ENCODE measurements at regions not wholly inside any gene's neighbourhood (a gene's known extent, or its start where the extent isn't known, plus 50 kb on each side); places are given as distances from the start of the nearest gene placed in this dataset.
A peak's percentile ranks its signal among the peaks of the same experiment; 100 is the strongest.

DNA sequence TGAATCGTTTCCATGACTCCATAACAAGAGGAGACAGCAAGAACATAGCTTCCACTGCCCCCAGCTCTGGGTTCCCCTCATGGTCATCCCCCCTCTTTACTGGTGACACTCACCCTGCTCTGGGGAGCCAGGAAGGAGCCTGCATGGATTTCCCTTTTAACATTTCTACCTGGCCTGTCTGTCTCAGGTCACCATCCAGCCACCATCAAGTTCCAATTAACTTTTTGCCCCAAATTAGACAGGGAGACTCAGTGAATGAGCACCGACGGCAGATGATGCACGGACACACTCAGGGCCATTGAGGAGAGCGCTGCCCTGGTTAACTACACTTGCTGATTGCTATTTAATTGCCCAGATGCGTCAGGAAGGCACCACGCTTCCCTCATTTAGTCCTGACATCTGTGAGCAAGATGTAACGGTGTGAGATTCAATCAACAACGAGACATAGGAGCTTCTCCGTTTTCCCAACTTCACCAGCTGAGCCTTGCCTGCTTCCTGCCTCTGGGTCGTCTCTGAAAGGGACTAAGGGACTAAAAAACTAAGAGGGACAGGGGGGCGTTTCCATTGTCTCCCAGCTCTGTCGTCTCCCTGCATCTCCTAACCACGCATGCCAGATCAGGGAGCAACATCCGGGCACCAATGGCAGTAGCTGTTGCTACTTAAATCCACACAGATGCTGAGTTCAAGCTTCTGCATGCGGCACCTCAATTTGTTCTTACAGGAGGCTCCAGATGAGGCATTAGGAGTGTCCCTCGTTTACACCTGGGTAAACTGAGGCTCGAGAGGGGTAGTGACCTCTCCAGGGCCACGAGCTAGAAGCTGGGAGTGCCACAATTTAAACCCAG lies 426.7 kb downstream of the NPHP4 start:
- intact Hi-C loops (cut with DNase I) = no loop called here
- peak in 1 of 10 donors; percentile 35 for DNase-seq

DNA sequence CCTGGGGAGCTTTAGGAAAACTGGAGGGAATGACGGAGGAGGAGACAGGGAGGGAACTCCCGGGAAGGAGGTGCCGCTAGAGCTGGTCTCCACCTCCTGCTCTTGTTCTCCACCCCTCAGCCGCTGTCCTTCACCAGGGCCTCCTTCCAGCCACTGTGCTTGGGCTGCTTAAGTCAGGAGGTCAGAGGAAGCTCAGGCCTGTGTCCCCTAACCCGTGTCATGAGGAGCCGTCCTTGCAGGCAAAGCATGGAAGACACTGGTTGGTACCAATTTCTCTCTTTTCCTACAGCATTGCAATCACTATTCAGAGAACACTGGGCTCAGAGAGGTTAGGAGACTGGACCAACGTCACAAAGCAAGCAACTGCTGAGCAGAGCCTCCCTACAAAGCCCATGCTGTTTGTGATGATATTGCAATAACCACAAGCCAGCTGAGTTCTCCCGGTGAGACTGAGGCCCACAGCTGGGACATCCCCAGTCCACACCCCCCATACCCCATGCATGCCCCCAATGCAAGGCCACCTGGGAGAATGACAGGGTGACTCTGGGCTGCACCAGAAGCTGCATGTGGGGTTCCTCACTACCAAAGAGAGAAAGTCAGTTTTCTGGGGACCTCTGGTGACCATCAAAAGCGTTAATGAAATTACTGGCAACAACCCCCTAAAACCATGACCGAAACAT lies 427.5 kb downstream of the NPHP4 start:
- DNase-seq = peak in 1 of 10 donors; percentile 27
- intact Hi-C loops (cut with DNase I) = no loop called here

DNA sequence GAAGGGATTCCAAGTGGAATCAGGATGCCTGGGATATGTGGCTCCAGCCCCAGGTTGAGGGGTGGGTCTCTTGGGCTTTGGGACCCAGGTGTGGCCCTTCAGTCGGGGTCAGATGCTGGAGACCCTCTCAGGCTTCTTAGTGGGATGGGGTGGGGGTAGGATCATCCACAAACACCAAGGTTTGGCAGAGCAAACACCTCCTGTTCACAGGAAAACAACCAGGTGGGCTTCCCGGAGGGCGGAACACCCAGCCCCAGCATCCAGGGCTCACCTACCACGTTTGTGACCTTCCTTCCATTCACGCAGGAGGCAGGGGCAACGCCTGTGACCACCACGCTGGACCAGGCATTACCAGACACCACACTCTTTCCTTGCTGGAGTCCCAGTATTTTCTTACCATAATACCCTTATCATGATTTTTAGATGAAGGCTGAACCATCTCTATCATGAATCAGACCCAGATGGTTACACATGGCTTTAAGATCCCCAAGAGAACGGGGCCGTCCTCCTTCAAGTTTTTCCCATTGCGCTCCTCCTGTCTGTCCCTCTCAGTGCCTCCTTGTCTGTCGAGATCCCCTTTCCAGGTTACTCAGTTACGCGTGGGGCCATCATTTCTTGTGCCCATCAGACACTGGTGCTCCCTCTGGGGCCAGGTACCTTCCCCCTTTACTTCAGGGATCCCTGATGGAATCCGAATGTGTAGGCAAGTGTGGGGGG lies 428.2 kb downstream of the NPHP4 start:
- intact Hi-C loops (cut with DNase I) = no loop called here
- peak in 1 of 10 donors; percentile 34 for DNase-seq

DNA sequence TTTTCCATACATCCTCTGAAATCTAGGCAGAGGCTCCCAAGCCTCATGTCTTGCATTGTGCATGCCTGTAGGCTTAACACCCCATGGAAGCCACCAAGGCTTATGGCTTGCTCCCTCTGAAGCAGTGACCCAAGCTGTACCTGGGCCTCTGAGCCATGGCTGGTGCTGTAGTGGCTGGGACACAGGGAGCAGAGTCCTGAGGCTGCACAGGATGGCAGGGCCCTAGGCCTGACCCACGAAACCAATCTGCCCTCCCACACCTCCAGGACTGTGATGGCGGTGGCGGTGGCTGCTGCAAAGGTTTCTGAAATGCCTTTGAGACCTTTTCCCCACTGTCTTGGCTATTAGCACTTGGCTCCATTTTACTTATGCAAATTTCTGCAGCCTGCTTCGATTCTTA lies 429.5 kb downstream of the NPHP4 start:
- intact Hi-C loops (cut with DNase I) = no loop called here
- DNase-seq = peak in 1 of 10 donors; percentile 38

DNA sequence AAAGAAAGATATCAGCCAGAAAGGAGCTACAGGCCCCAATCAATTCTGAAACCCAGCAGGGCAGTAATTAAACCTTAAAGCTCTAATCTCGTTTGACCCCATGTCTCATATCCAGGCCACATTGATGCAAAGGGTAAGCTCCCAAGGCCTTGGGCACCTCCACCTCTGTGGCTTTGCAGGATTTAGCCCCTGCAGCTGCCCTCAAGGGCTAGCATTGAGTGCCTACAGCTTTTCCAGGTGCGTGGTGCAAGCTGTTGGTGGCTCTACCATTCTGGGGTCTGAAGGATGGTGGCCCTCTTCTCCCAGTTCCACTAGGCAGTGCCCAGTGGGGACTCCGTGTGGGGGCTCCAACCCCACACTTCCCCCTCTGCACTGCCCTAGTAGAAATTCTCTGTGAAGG lies 429.9 kb downstream of the NPHP4 start:
- DNase-seq = peak in 1 of 10 donors; percentile 43
- intact Hi-C loops (cut with DNase I) = no loop called here

DNA sequence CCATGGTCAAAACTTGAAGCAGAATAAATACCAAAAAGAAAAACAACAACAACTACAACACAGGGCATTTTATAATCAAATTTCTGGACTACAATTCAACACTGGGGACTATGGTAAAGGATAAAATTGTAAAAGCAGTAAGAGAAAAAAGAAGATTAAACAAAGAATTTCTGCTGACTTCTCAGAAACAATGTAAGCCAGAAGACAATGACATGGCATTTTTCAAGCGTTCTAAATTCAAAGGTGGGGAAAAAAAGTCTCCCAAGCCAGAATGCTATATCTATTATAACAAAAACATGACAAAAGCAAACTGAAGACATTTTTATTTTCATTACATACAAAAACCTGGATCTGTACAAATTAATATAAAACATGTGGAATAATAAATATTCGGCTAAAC lies 433.1 kb downstream of the NPHP4 start:
- intact Hi-C loops (cut with DNase I) = no loop called here
- no peak for DNase-seq

DNA sequence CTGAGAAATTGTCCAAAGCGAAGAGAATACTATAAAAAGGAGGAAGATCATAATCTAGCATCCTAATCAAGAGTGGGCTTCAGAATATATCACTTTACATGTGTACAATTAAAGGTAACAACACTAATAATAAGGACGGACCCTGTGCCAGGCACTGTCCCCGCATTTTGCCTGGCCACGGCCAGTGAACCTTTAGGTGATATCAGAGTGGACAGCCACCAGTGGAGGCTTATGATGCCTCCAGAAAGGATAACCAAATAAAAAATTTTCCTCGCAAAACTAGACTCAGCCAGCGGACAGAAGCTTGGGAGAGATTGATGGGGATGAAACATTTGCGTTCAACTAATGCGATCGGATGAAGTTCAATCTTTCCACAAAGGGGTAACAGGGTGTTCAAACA lies 436.4 kb downstream of the NPHP4 start:
- DNase-seq = no peak
- intact Hi-C loops (cut with DNase I) = no loop called here

DNA sequence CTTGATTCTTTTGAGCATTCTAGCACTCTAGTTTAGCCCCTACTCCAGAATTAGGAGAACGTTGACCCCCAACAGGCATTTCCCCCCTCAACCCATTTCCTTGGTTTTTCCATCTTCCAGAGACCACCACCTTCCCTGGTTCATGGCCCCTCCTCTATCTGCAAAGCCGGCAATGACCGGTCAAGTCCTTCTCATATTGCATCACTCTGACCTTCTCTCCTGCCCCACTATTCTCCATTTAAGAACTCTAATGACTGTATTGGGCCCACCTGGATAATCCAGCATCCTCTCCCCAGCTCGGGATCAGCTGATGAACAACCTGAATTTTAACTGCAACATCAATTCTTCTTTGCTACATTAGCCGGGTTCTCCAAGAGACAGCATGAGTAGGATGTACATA lies 437.4 kb downstream of the NPHP4 start:
- intact Hi-C loops (cut with DNase I) = no loop called here

DNA sequence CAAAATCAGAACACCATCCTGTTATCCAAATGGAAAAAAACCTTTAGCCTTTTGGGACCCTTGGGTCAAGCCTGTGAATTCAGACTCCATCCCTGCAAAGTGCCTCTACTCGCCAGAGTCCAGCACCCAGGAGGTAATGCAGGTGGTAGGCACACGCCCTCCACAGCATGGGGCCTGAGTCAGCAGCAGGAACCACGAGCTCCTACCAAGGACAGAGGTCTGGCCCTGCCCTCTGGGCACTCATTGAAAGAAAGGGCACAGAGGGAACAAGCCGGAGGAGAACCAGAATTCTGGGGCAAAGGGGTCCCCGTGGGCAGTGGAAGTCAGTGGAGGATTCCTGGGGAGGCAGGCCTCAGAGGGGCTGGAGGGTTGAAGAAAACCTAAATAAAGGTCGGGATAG lies 438.1 kb downstream of the NPHP4 start:
- intact Hi-C loops (cut with DNase I) = no loop called here
- no peak for DNase-seq

More for the DNA sequence above, 437.4 kb downstream of the NPHP4 start:
- no peak for DNase-seq

DNA sequence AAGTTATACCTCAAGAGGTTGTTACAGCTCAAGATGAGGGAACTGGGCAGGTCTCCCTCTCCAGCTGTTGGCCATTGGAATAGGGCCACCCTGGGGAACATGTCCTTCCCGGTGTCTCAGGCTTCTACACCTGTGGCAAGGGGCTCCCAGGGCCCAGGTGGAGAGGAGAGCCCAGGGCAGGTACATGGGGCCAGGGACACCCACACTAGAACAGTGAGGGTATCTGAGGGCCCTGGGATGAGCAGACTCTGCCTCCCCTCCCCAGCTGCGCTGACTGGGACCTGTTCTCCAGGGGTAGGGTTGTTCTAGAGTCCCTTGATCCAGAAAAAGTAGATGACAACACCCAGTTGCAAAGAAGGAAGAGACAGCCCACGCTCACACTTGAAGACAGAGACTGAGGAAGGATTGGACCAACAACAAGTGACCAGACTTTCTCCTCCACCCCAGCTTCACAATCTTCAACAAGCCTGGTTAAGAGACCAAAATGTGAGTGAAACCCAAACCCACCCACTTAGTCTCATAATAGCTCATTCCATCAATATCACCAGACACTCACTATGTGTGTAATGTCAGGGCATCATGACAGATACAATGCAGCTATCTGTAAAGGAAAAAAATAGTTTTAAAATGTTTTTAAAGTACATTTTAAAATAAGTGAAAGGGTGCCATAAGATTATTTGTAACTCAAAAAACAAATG lies 439.3 kb downstream of the NPHP4 start:
- intact Hi-C loops (cut with DNase I) = no loop called here
- DNase-seq = no peak

DNA sequence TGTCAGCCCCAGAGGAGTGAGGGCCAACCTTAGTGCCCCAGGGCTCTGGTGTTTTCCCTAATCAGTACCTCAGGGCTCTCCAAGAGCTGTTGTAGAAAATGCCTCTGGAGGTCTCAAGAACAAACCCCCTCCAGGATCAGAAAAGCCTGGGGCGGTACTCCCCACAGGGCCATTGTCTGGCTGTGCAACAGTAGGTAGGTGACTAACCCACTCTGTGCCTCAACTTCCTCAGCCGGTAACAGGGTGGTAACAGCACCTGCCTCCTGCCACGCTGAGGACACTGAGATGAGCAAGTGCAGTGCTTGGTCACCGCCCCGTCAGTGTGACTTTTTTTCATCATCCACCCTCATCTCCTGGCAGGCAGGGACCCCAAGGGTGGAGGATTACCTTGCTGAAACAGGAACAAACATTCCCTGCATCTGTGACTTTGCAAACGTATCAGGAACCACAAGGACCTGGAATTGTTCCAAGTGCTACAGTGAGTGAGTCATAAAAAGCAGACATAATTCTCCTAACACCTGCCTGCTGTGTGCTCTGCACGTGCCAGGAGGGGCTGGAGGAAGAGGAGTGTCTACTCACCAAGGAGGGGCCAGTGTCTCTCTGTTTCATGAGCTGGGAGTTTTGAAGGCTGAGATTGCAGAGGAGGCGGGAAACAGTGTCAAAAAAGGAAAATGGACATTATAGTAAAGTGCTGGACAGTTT lies 440.8 kb downstream of the NPHP4 start:
- DNase-seq = no peak
- intact Hi-C loops (cut with DNase I) = no loop called here

DNA sequence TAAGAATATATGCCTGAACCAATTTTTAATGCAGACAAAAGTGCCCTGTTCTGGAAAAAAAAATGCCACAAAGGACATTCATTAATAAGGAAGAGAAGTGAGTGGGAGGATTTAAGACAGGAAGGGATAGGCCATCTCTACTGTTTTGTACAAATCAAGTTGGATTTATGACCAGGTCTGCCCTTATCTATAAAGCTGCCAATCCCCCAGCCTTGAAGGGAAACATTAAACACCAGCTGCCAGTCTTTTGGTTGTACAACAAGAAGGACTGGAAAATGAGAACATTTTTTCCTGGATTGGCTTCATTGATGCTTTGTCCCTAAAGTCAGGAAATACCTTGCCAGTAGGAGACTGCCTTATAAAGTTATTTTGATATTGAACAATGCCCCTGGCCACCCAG lies 444.0 kb downstream of the NPHP4 start:
- intact Hi-C loops (cut with DNase I) = no loop called here
- no peak for DNase-seq

DNA sequence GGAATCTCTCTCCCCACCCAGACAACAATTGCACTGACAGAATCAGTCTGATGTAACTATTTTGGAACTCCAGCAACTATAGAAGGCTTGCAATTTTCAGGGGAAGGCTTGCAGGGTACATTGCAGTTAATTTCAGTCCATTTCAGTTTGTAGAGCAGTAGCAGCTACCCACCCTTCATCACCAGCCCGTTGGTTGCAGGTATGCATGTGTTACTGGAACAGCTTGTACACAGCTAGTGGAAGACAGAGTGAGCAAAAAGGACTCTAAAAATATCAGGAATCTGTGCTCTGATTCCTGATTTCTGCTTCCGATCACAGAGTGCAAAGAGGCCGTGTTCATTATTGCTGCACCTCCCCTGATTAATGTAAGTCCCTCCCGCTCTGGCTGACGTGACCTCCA lies 449.0 kb downstream of the NPHP4 start:
- no peak for DNase-seq

DNA sequence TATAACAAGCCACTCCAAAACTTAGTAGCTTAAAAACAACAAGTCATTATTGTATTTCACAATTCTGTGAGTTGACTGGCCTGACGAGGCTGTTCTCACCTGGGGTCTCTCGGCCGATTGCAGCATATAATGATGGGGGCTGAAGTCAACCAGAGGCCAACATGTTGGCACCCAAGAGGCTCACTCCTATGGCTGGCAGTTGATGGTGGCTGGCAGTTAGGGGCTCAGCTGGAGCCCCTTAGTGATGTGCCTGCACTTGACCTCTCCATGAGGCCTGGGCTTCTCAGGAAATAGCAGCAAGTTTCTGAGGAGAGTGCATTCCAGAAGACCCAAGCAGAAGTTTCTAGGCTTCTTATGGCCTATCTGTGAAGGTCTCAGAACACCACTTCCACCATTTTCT lies 459.4 kb downstream of the NPHP4 start:
- intact Hi-C loops (cut with DNase I) = no loop called here
- DNase-seq = no peak

More for the DNA sequence above, 449.0 kb downstream of the NPHP4 start:
- intact Hi-C loops (cut with DNase I) = no loop called here

DNA sequence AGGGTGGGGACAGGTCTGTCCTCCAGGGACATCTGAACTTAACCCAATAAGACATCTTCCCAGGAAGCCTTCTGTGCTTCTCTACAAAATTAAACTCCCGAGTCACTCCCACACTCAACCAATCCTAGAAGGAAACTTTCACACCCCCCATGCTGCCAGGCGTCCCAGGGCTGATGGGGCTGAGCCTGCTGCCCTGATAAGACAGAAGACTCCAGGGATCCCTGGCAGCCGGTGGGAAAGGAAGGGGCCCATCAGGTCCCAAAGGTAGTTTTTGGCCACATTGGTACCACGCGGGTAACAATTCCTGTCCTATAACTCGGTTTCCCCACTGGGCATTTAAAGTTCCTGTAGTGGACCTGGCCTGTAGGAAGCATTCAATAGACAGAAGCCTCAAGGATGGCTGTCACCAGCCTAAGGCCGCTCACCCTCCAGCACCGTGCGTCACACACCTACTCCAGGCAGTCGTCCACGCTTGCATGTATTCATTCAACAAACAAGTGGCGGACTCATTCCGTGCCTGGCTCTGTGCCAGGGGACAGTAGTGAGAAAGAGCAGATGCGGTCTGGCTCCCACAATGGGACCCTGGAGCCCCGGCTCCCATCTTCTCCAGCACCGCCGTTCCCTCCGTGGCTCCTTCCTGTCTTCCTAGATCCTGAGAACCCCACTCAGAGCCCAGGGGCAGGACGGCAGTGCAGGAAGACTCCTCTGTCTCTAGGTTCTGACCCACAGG lies 465.2 kb downstream of the NPHP4 start:
- intact Hi-C loops (cut with DNase I) = no loop called here

DNA sequence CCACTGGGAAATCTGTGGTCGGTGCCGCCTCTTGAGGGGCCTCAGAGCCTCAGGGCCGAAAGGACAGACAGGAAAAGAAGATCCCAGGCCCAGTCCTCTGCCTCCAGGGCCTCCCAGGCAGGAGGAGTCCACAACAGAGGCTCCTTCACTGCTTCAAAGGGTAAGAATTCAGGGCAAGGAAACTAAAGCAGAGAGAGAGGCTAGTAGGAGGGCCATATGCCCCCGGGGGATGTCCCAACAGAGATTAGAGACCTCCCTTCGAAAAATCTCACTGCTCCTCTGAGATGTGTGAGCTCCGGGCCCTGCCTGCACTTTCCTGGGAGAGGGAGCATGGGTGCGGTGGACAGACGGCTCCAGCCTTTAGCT lies 465.9 kb downstream of the NPHP4 start:
- DNase-seq = no peak

More for the DNA sequence above, 465.2 kb downstream of the NPHP4 start:
- DNase-seq = peak in 2 of 10 donors; percentile 59 to 70

DNA sequence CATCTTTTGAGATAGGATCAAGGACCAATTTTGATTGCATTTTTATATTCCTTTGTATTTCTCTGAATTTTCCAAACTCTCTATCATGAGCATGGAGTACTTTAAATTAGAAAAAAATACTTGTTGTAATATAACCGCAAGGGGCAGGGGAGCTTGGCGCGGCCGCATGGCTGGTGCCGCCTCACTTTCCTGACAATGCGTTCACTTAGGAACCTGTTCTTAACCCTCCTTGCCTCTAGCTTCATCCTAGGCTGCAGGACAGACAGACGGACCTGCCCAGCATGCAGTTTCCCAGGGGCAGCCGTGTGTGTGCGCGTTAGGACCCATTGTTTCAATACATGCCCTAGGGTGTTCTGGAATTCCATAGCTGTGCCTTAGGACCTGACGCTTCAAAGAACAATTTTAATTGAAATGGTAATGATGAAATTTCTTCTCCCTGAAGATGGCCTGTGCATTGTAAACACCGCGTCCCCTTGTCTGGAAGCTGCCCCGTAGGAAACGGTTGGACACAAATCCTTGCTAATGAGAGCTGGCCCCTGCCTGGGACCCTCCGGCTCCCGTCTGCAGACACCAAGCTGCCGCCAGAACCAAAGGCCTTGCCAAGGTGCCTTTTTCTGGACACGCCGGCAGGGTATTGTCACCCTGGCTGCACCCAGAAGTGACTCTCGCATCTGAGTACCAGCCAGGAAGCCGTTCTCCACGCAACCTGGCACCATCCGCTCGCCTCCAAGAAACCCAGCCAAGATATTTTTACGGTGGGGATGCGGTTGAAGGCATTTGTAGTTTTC lies 466.4 kb downstream of the NPHP4 start:
- intact Hi-C loops (cut with DNase I) = no loop called here
- DNase-seq = peak in 1 of 10 donors; percentile 74

More for the DNA sequence above, 465.9 kb downstream of the NPHP4 start:
- intact Hi-C loops (cut with DNase I) = no loop called here

DNA sequence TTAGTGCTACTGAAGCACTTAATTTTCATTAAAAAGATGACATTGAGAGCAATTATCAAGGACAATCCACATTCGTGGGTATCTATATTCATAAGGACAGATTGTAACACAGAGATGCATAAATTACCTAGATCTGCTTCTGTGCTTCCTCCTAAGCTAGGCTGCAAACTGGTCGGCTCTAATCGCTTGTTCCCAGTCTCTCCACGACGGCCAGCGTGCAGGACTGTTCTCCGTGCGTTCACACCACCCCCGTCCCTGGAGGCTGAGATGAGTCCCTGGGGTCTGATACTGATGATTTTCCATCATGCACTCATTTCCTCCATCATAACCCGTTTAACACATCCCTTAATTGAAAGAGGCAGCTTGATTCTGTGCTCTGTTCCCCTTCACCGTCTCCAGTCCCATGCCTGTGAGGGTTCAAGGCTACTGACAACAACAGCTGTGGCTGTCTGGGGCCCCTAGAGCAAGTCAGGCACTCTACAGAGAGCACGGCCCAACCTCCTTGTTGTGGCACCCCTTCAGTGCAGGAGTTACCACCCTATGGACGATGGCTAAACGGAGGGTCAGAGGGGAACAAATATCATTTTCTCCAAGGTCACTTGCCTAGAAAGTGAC lies 469.6 kb downstream of the NPHP4 start:
- DNase-seq = no peak
- intact Hi-C loops (cut with DNase I) = no loop called here
